NT2/D1 (cell line): ENCODE measurements at regions not wholly inside any gene's neighbourhood (a gene's known extent, or its start where the extent isn't known, plus 50 kb on each side); places are given as distances from the start of the nearest gene placed in this dataset.

Source experiments
- DNase-seq: peaks from one replicate; pipeline ENCODE4 v3.0.0-alpha.2; 2011; ENCODE audit warnings: low read depth, low spot score
- H3K27me3 ChIP-seq: 2 replicates; pipeline ENCODE4 v1.6.0; 2011; ENCODE audit warnings: mild to moderate bottlenecking; ENCODE audit not compliant: insufficient read length, insufficient read depth
- H3K36me3 ChIP-seq: 2 replicates; pipeline ENCODE4 v1.6.1; 2011; ENCODE audit warnings: mild to moderate bottlenecking, low read length, mixed read lengths; ENCODE audit not compliant: insufficient read depth, insufficient read length
- H3K4me1 ChIP-seq: 2 replicates; pipeline ENCODE4 v1.5.1; 2011; ENCODE audit not compliant: insufficient read depth, insufficient read length
- H3K4me3 ChIP-seq: 2 replicates; pipeline ENCODE4 v1.5.1; 2011; ENCODE audit warnings: low read depth; ENCODE audit not compliant: insufficient read length
- H3K9ac ChIP-seq: 2 replicates; pipeline ENCODE4 v1.6.0; 2011; ENCODE audit warnings: low read depth; ENCODE audit not compliant: insufficient read length
- H3K9me3 ChIP-seq: 2 replicates; pipeline ENCODE4 v1.5.1; 2011; ENCODE audit warnings: mild to moderate bottlenecking, low read length; ENCODE audit not compliant: insufficient read depth
- SUZ12 ChIP-seq: IDR thresholded peaks from 2 replicates; pipeline ENCODE4 v1.6.1; 2011; ENCODE audit not compliant: insufficient read length, insufficient read depth; ENCODE audit errors: extremely low read depth
- YY1 ChIP-seq: IDR thresholded peaks from 2 replicates; pipeline ENCODE4 v1.6.1; 2011; ENCODE audit not compliant: insufficient read length, insufficient read depth
- ZNF274 ChIP-seq: IDR thresholded peaks from 2 replicates; pipeline ENCODE4 v1.6.1; 2011; ENCODE audit warnings: mild to moderate bottlenecking, low read depth, low read length

GRCh38 chr7:122206985-122207384, 62.9 kb upstream of the AASS start:
- H3K9ac ChIP-seq = no peak overlapping the region
- peaks cover 8% of the 10 kb centered on the region; the same call in 1 of the 2 replicates for H3K9me3 ChIP-seq
- H3K4me3 ChIP-seq = no peak overlapping the region
- H3K4me1 ChIP-seq = no peaks in the 10 kb centered on the region
- no peak for TF ChIP-seq YY1
- TF ChIP-seq ZNF274 = no peak
- TF ChIP-seq SUZ12 = no peak
- DNase-seq = no peak
- H3K27me3 ChIP-seq = no peaks in the 10 kb centered on the region
- no peaks in the 10 kb centered on the region for H3K36me3 ChIP-seq

- no peaks in the 10 kb centered on the region for H3K27me3 ChIP-seq
- TF ChIP-seq ZNF274 (no peak), SUZ12 (no peak), YY1 (no peak)
Measured at GRCh38 chr7:122203814-122204213, 59.8 kb upstream of the AASS start.

GRCh38 chr7:122200888-122201287, 56.8 kb upstream of the AASS start:
- H3K4me1 ChIP-seq = no peaks in the 10 kb centered on the region
- DNase-seq = no peak
- H3K4me3 ChIP-seq = no peak overlapping the region
- TF ChIP-seq SUZ12 (no peak), YY1 (no peak), ZNF274 (no peak)
- H3K27me3 ChIP-seq = no peaks in the 10 kb centered on the region
- H3K9ac ChIP-seq = no peak overlapping the region
- H3K9me3 ChIP-seq = no peaks in the 10 kb centered on the region
- H3K36me3 ChIP-seq = no peaks in the 10 kb centered on the region

More at GRCh38 chr7:122203814-122204213, 59.8 kb upstream of the AASS start:
- Histone ChIP-seq H3K9ac (no peak overlapping the region), H3K9me3 (peaks cover 8% of the 10 kb centered on the region; the same call in 1 of the 2 replicates), H3K4me3 (no peak overlapping the region), H3K36me3 (no peaks in the 10 kb centered on the region), H3K4me1 (no peaks in the 10 kb centered on the region)
- no peak for DNase-seq

GRCh38 chr7:122199171-122199570, 55.1 kb upstream of the AASS start:
- H3K4me1 ChIP-seq = no peaks in the 10 kb centered on the region
- DNase-seq = no peak
- H3K27me3 ChIP-seq = no peaks in the 10 kb centered on the region
- H3K4me3 ChIP-seq = no peak overlapping the region
- TF ChIP-seq SUZ12 = no peak
- H3K36me3 ChIP-seq = no peaks in the 10 kb centered on the region
- H3K9me3 ChIP-seq = no peaks in the 10 kb centered on the region
- H3K9ac ChIP-seq = no peak overlapping the region

DNA sequence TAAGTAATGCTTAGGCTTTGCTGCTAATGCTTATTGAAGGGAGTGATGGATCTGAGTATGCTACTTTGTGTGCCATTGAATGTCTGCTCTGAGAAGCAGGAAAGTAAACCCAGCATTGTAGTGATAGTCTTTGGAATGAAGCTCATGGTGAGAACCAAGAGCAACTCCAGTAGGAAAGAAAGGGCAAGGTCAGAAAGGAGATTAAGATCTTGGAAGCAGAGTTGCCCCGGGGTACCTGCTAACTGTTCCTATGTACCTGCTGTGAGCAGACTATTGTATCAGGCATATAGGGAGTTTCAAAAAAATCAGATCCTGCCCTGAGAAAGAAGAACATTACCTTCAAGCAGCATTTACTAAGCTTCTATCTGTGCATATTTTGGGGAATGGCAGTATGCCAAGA, 54.5 kb upstream of the AASS start:
- no peaks in the 10 kb centered on the region for H3K9me3 ChIP-seq
- no peaks in the 10 kb centered on the region for H3K4me1 ChIP-seq
- H3K27me3 ChIP-seq = no peaks in the 10 kb centered on the region
- no peak for TF ChIP-seq ZNF274
- no peak for TF ChIP-seq YY1
- no peak for TF ChIP-seq SUZ12
- DNase-seq = peak; percentile 28
- no peaks in the 10 kb centered on the region for H3K36me3 ChIP-seq
- H3K9ac ChIP-seq = no peak overlapping the region
- no peak overlapping the region for H3K4me3 ChIP-seq
